ENCODE measurements at regions not wholly inside any gene's neighbourhood (a gene's known extent, or its start where the extent isn't known, plus 50 kb on each side); places are given as distances from the start of the nearest gene placed in this dataset.

DNA sequence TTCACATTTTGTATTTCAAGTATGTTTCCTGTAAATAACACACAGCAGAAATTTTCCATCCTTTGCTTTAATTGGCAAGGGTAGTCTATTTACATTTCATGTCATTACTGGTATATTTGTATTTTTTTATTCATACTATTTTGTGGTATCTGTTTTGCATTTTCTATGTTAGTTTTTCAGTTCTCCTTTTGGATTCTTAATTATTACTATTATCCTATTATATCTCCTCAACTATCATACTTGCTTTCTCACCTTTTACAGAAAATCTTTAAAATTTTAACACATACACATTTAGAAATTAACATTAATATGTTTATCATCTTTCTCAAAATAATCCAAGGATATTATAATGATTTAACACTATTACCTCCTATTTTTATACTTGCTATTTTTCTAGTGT is 918.3 kb upstream of the MAP3K7 start:
- Histone ChIP-seq H3K27ac (no peak overlapping the region), H3K36me3 (replicated peaks) (no peaks in the 10 kb centered on the region), H3K27me3 (replicated peaks) (no peaks in the 10 kb centered on the region), H3K4me3 (ENCODE audit: low read depth, low read length) (no peak overlapping the region)
- in situ Hi-C loops (cut with HindIII; ENCODE audit: low pct_ligation_motif_present, low sequenced_read_pairs), result no loop called here
- DNase-seq, result no peak
- TF ChIP-seq, protein P1, sequence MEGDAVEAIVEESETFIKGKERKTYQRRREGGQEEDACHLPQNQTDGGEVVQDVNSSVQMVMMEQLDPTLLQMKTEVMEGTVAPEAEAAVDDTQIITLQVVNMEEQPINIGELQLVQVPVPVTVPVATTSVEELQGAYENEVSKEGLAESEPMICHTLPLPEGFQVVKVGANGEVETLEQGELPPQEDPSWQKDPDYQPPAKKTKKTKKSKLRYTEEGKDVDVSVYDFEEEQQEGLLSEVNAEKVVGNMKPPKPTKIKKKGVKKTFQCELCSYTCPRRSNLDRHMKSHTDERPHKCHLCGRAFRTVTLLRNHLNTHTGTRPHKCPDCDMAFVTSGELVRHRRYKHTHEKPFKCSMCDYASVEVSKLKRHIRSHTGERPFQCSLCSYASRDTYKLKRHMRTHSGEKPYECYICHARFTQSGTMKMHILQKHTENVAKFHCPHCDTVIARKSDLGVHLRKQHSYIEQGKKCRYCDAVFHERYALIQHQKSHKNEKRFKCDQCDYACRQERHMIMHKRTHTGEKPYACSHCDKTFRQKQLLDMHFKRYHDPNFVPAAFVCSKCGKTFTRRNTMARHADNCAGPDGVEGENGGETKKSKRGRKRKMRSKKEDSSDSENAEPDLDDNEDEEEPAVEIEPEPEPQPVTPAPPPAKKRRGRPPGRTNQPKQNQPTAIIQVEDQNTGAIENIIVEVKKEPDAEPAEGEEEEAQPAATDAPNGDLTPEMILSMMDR (IDR thresholded peaks at IDR 0.05; ENCODE audit: low read depth, low read length, missing control alignments), result no peak

DNA sequence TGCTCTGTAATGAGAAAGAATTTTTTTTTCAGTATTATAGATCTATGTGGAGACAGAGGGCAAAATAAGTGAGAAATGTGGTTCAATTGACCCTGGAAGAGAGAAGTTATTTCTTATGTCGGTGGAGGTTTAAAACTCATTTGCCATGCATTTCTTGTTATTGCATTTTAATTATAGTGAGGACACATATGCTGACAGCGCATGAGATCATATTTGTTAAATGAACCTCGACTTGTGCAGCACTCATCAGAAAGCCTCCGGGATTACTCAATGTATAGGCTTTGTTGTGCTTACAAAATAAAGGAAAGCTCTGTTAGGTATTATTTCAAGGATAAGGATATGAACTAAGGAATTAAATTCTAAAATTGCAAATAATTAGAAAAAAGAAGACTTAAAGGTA is 915.1 kb upstream of the MAP3K7 start:
- Histone ChIP-seq H3K36me3 (replicated peaks) (no peaks in the 10 kb centered on the region), H3K27ac (no peak overlapping the region), H3K4me3 (ENCODE audit: low read depth, low read length) (no peak overlapping the region), H3K27me3 (replicated peaks) (no peaks in the 10 kb centered on the region)
- in situ Hi-C loops (cut with HindIII; ENCODE audit: low pct_ligation_motif_present, low sequenced_read_pairs), result no loop called here
- TF ChIP-seq, protein P1 (IDR thresholded peaks at IDR 0.05; ENCODE audit: low read depth, low read length, missing control alignments), result no peak
- DNase-seq, result no peak

DNA sequence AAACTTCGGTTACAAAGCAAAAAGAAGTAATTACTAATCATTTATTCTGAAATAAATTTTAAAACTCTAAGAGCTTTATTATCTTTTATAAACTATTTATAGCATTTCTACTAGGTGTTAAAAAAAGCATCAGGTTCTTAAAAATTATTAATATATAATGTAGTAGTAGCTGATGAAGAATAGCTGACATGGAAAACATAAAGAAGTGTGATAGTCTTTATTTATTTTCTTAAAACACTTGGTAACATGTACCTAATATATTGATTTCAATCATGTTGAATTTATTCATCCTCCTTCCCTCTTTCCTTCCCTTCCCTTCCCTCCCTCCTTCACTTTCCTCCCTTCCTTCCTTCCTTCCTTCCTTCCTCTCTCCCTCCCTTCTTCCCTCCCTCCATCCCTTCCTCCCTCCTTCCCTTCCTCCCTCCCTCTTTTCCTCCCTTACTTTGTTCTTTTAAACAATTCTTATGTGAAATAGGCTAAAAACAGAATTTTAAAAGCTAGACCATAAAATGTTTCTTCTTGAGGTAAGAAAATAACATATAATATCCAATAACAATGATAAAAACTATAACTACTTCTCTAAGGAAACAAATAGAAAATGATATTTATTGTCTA is 913.9 kb upstream of the MAP3K7 start:
- in situ Hi-C loops (cut with HindIII; ENCODE audit: low pct_ligation_motif_present, low sequenced_read_pairs), result no loop called here
- TF ChIP-seq, protein P1 (IDR thresholded peaks at IDR 0.05; ENCODE audit: low read depth, low read length, missing control alignments), result no peak
- Histone ChIP-seq H3K27ac (no peak overlapping the region), H3K27me3 (replicated peaks) (no peaks in the 10 kb centered on the region), H3K36me3 (replicated peaks) (no peaks in the 10 kb centered on the region), H3K4me3 (ENCODE audit: low read depth, low read length) (no peak overlapping the region)
- no peak for DNase-seq

DNA sequence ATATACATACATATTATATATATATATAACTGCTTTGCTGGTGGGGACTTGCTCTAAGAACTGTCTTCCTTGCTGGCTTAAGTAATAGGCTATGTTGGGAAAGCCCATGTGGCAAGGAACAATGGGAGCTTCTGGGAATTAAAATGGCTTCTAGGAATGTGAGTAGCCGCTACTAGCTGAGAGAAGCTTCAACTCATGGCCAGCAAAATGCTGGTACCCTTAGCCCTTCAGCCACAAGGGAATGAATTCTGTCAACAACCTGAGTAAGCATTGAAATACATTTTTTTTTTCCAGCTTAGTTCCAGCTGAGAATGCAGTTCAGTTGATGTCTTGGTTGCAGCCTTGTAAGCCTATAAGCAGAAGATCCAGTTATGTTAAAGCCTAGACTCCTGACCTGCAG is 911.7 kb upstream of the MAP3K7 start:
- in situ Hi-C loops (cut with HindIII; ENCODE audit: low pct_ligation_motif_present, low sequenced_read_pairs), result no loop called here
- no peak for DNase-seq
- Histone ChIP-seq H3K27me3 (replicated peaks) (no peaks in the 10 kb centered on the region), H3K27ac (no peak overlapping the region), H3K36me3 (replicated peaks) (no peaks in the 10 kb centered on the region), H3K4me3 (ENCODE audit: low read depth, low read length) (no peak overlapping the region)
- TF ChIP-seq, protein P1 (IDR thresholded peaks at IDR 0.05; ENCODE audit: low read depth, low read length, missing control alignments), result no peak

DNA sequence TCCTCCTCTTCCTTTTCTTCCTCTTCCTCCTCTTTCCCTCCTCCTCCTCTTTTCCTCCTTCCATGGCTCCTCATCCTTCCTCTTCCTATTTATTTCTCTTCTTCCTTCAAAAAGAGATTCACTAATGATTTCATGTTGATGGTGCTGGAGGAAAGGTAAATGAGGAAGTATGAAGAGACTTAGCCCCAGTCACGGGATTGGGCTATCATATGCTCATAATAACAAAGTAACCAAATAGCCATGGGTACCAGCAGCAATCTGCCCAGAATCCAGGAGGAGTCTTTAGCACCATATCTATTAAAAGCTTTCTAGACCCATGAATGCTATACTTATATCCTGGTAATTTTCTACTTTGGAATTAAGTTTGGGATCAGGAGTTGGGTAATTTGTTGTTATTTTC is 910.9 kb upstream of the MAP3K7 start:
- Histone ChIP-seq H3K4me3 (ENCODE audit: low read depth, low read length) (no peak overlapping the region), H3K27ac (no peak overlapping the region), H3K36me3 (replicated peaks) (no peaks in the 10 kb centered on the region), H3K27me3 (replicated peaks) (no peaks in the 10 kb centered on the region)
- in situ Hi-C loops (cut with HindIII; ENCODE audit: low pct_ligation_motif_present, low sequenced_read_pairs), result no loop called here
- TF ChIP-seq, protein P1 (IDR thresholded peaks at IDR 0.05; ENCODE audit: low read depth, low read length, missing control alignments), result no peak
- no peak for DNase-seq

DNA sequence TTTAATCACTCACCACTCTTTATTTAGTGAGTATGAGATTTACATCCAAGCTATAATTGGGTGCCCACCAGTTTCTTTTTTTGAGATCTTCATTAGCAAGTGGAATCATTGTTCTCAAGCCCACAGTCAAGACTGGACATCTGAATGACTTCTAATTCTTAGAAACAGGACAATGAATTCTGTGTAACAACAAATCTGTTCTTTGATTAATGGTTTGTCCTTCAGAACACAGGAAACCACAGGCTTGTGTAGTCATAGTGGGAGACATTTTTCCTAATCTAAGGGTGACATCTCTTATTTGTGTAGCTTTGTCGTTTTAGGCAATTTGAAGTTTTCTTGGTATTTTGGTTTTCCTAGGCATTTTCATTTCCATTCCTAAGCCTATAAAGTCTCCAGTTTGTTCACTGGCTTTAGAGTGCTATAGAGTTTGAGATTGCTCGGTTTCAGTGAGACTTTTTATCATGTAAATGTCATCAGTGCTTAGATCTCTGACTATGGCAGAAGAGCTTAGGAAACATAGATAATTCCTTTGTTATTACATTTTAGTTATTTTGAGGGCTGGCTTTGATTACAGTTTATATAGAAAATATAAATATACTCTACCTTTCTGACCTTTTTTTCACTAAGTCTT is 903.9 kb upstream of the MAP3K7 start:
- H3K4me3 ChIP-seq (ENCODE audit: low read depth, low read length), result no peak overlapping the region
- no peak overlapping the region for H3K27ac ChIP-seq
- TF ChIP-seq, protein P1 (IDR thresholded peaks at IDR 0.05; ENCODE audit: low read depth, low read length, missing control alignments), result no peak
- H3K27me3 ChIP-seq (replicated peaks), result no peaks in the 10 kb centered on the region
- DNase-seq, result no peak
- no peaks in the 10 kb centered on the region for H3K36me3 ChIP-seq (replicated peaks)
- in situ Hi-C loops (cut with HindIII; ENCODE audit: low pct_ligation_motif_present, low sequenced_read_pairs), result no loop called here

All from brain microvascular endothelial cell (primary cell).